Astrocyte of the hippocampus (primary cell): ENCODE measurements at regions not wholly inside any gene's neighbourhood (a gene's known extent, or its start where the extent isn't known, plus 50 kb on each side); places are given as distances from the start of the nearest gene placed in this dataset.
"Not testable (repeated sequence)": the region's sequence is repeated elsewhere in the genome, so short reads cannot be mapped to it uniquely, and the experiment has no call there.

Experiments
- DNase-seq: peaks from one replicate; pipeline ENCODE4 v3.0.0; 2011; ENCODE audit warnings: low read depth, low spot score

GRCh38 chr5:71905834-71906711, 187.0 kb downstream of the CARTPT start:
- DNase-seq: no peak

GRCh38 chr5:71907001-71907588, 188.0 kb downstream of the CARTPT start:
- DNase-seq: no peak

GRCh38 chr5:71907608-71908145, 188.6 kb downstream of the CARTPT start:
- DNase-seq: no peak

- no peak for DNase-seq
These were observed 191.7 kb downstream of the CARTPT start for GRCh38 chr5:71910741-71911140.

- DNase-seq: no peak
These were observed 192.9 kb downstream of the CARTPT start for GRCh38 chr5:71912021-71912420.

GRCh38 chr5:71914281-71914680, 193.0 kb upstream of the MAP1B start:
- DNase-seq: no peak

GRCh38 chr5:71922584-71923106, 184.6 kb upstream of the MAP1B start:
- peak; percentile 91 for DNase-seq

GRCh38 chr5:71923755-71924154, 183.5 kb upstream of the MAP1B start:
- DNase-seq: no peak

GRCh38 chr5:71924325-71924724, 182.9 kb upstream of the MAP1B start:
- DNase-seq: peak; percentile 25

- DNase-seq: peak; percentile 29
These were observed 182.3 kb upstream of the MAP1B start for GRCh38 chr5:71924980-71925379.

- peak; percentile 66 for DNase-seq
These were observed 181.6 kb upstream of the MAP1B start for GRCh38 chr5:71925608-71926091.

- DNase-seq: peak; percentile 66
These were observed 178.3 kb upstream of the MAP1B start for GRCh38 chr5:71929003-71929402.

GRCh38 chr5:71930554-71930953, 176.7 kb upstream of the MAP1B start:
- not testable (repeated sequence) for DNase-seq

GRCh38 chr5:71932131-71932654, 175.1 kb upstream of the MAP1B start:
- DNase-seq: peak; percentile 76

GRCh38 chr5:71932655-71933338, 174.5 kb upstream of the MAP1B start:
- peak; percentile 94 for DNase-seq

GRCh38 chr5:71934322-71934721, 173.0 kb upstream of the MAP1B start:
- DNase-seq: no peak

GRCh38 chr5:71937921-71938698, 169.2 kb upstream of the MAP1B start:
- DNase-seq: no peak

- no peak for DNase-seq
These were observed 168.4 kb upstream of the MAP1B start for GRCh38 chr5:71938895-71939294.

- no peak for DNase-seq
These were observed 167.6 kb upstream of the MAP1B start for GRCh38 chr5:71939452-71940230.

GRCh38 chr5:71943874-71944273, 163.4 kb upstream of the MAP1B start:
- DNase-seq: no peak
